Lower leg skin (tissue), 4 donors: ENCODE measurements at regions not wholly inside any gene's neighbourhood (a gene's known extent, or its start where the extent isn't known, plus 50 kb on each side); places are given as distances from the start of the nearest gene placed in this dataset.

ENCODE experiments used
- DNase-seq, 2 donors: peaks; one replicate each; pipeline ENCODE4 v3.0.0-alpha.2; 2019; ENCODE audit warnings: low spot score in 2 of 2
- H3K4me3 ChIP-seq: fragments of 200-600 bp; sonication (generic); 2 replicates; pipeline ENCODE4 v1.5.1; 2017; ENCODE audit warnings: mild to moderate bottlenecking, low read depth; ENCODE audit not compliant: poor library complexity, severe bottlenecking
- CTCF ChIP-seq, 3 donors: fragments of 450-650 bp; IDR thresholded peaks; one replicate each; pipeline ENCODE4 v1.5.1; 2016; ENCODE audit warnings: antibody characterized with exemption in 3 of 3, mild to moderate bottlenecking in 3 of 3, moderate library complexity in 2 of 3
- POLR2A ChIP-seq, 2 donors: fragments of 450-650 bp; IDR thresholded peaks; one replicate each; pipeline ENCODE4 v1.6.1; 2016 to 2017; ENCODE audit warnings: antibody characterized with exemption in 2 of 2, mild to moderate bottlenecking in 1 of 2, moderate library complexity in 1 of 2
- WGBS, 2 donors: methylation state at CpG; one replicate each; pipeline ENCODE4 v1.1.5; 2018; 5-methylcytosine and 5-hydroxymethylcytosine counted together
- intact Hi-C: fragments of 100-400 bp; cut with DNase I; formaldehyde crosslinking; loops from one replicate; pipeline ENCODE4 v1.15.0; 2023; ENCODE audit warnings: low total_unique reads

GRCh38 chr12:127191129-127191528, 1075.8 kb upstream of the TMEM132C start:
- no peak for DNase-seq
- intact Hi-C loops, result no loop called here
- no peak overlapping the region for H3K4me3 ChIP-seq
- no peak for TF ChIP-seq POLR2A (IDR thresholded peaks at IDR 0.05)
- TF ChIP-seq CTCF (IDR thresholded peaks at IDR 0.05), result no peak
- WGBS, 2 donors, result 26 to 47% methylated on average over 2 of the region's 2 CpGs

GRCh38 chr12:127192391-127192790, 1074.6 kb upstream of the TMEM132C start:
- H3K4me3 ChIP-seq, result no peak overlapping the region
- DNase-seq, result no peak
- intact Hi-C loops, result no loop called here
- WGBS, 2 donors, result 50 to 66% methylated on average over 3 of the region's 3 CpGs
- no peak for TF ChIP-seq POLR2A (IDR thresholded peaks at IDR 0.05)
- no peak for TF ChIP-seq CTCF (IDR thresholded peaks at IDR 0.05)

- WGBS, 2 donors, result 86 to 94% methylated on average over 2 of the region's 2 CpGs
- no peak overlapping the region for H3K4me3 ChIP-seq
- TF ChIP-seq POLR2A (IDR thresholded peaks at IDR 0.05), result no peak
- TF ChIP-seq CTCF (IDR thresholded peaks at IDR 0.05), result no peak
- intact Hi-C loops, result no loop called here
- DNase-seq, result no peak
These were observed 1073.6 kb upstream of the TMEM132C start for GRCh38 chr12:127193341-127193740.

GRCh38 chr12:127194176-127194575, 1072.8 kb upstream of the TMEM132C start:
- no peak for DNase-seq
- intact Hi-C loops, result no loop called here
- H3K4me3 ChIP-seq, result no peak overlapping the region
- WGBS, 2 donors, result 71 to 77% methylated on average over 3 of the region's 3 CpGs
- TF ChIP-seq POLR2A (IDR thresholded peaks at IDR 0.05) (no peak), CTCF (IDR thresholded peaks at IDR 0.05) (no peak)

- no peak overlapping the region for H3K4me3 ChIP-seq
- no peak for DNase-seq
- intact Hi-C loops, result no loop called here
- 63 to 67% methylated on average over 3 of the region's 3 CpGs for WGBS, 2 donors
- no peak for TF ChIP-seq CTCF (IDR thresholded peaks at IDR 0.05)
- no peak for TF ChIP-seq POLR2A (IDR thresholded peaks at IDR 0.05)
These were observed 1061.0 kb upstream of the TMEM132C start for GRCh38 chr12:127205781-127206555.

- intact Hi-C loops, result no loop called here
- no peak overlapping the region for H3K4me3 ChIP-seq
- no peak for TF ChIP-seq CTCF (IDR thresholded peaks at IDR 0.05)
- TF ChIP-seq POLR2A (IDR thresholded peaks at IDR 0.05), result no peak
- no peak for DNase-seq
- 83 to 93% methylated on average over 2 of the region's 2 CpGs for WGBS, 2 donors
These were observed 1057.7 kb upstream of the TMEM132C start for GRCh38 chr12:127209318-127209717.
